GM18868 (cell line): ENCODE measurements at regions not wholly inside any gene's neighbourhood (a gene's known extent, or its start where the extent isn't known, plus 50 kb on each side); places are given as distances from the start of the nearest gene placed in this dataset.
"Not testable (repeated sequence)": the region's sequence is repeated elsewhere in the genome, so short reads cannot be mapped to it uniquely, and the experiment has no call there.

ENCODE experiments used
- ATAC-seq: cut with Tn5 transposase; IDR thresholded peaks from one replicate; pipeline ENCODE4 v1.9.1; 2021; ENCODE audit warnings: mild to moderate bottlenecking, moderate library complexity; ENCODE audit not compliant: unreplicated experiment

DNA sequence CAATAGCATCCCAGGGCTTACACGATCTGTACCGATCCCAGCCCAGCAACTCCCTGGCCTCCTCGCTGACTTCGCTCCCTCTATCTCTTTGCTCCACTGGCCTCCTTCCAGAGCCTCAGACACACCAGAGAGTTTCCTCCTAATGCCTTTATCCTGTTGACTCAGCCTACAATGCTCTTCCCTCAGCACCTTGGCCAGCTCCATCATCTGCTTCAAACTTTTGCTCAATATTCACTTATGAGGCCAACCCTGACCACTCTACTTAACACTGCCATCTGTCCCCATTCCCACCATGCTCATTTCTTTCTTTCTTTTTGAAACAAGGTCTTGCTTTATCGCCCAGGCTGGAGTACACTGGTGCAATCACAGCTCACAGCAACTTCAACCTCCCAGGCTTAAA lies 180.9 kb downstream of the CEP170 start:
- not testable (repeated sequence) for ATAC-seq

DNA sequence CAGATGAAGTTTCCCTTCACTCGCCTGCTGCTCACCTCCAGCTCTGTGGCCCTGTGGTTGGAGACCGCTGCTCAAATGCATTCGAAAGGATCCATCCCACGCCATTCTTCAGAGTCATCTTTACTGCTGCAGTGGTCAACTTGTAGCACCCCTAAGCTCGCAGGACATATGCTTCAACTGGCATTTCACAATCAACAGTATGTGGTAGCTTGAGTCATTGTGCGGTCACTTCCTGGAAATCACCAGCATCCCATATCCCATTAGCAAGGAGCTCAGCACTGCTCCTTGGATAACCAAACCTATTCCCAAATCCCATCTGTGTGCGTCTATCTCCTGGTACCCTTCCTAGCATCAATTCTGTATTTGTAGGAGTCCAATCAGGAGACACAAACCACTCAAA lies 188.0 kb downstream of the CEP170 start:
- ATAC-seq = not testable (repeated sequence)

DNA sequence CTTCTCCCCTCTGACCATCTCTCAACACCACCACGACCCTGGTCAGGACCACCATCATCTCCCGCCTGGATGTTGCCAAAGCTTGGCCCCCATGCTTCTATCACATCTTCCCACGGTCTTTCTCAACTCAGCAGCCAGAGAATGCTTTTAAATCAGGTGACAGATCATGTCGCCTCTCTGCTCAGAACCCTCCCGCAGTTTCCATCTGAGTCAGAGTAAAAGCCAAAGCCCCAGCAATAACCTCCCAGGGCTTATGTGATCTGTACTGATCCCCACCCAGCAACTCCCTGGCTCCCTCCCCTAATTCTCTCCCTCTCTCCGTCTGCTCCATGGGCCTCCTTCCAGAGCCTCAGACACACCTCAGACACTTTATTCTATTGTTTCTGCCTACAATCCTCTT lies 193.1 kb downstream of the CEP170 start:
- ATAC-seq = not testable (repeated sequence)

- ATAC-seq = not testable (repeated sequence)
Measured at GRCh38 chr1:243055510-243055909, 199.6 kb downstream of the CEP170 start.

DNA sequence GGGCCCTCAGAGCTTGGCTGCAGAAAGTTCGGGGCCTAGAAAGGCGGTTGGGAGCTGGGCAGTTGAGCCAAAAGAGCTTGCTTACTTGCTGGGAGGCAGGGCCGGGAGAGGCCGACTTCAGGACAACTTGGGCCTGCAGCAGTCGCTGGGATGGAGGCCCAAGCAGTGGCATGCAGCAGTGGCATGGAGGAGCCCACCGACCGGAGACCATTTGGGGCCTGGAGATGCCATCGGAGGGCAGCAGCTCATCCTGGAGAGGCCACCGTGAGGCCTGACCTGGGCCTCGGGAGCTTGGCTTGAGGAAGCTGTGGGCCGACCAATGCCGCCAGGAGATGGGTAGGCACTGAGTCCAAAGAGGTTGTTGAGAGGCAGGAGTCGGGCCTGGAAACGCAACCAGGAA lies 200.0 kb downstream of the CEP170 start:
- ATAC-seq = not testable (repeated sequence)

DNA sequence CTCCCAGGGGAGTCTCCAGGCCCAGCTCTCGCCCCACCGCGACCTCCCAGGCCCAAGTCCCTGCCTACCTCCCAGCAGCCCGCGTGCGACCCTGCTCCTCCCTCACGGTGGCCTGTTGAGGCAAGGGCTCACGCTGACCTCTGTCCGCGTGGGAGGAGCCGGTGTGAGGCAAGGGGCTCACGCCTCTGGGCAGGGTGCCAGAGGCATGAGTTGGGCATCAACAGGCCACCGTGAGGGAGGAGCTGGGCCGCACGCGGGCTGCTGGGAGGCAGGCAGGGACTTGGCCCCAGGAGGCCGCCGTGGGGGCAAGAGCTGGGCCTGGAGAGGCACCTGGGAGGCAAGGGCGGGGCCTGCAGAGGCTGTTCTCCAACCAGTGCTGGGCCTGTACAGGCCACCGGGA lies 200.4 kb downstream of the CEP170 start:
- ATAC-seq = not testable (repeated sequence)

GRCh38 chr1:243053048-243053447 lies 202.0 kb downstream of the CEP170 start:
- ATAC-seq = not testable (repeated sequence)

- ATAC-seq = not testable (repeated sequence)
Measured at GRCh38 chr1:243050613-243051012, 204.5 kb downstream of the CEP170 start.

DNA sequence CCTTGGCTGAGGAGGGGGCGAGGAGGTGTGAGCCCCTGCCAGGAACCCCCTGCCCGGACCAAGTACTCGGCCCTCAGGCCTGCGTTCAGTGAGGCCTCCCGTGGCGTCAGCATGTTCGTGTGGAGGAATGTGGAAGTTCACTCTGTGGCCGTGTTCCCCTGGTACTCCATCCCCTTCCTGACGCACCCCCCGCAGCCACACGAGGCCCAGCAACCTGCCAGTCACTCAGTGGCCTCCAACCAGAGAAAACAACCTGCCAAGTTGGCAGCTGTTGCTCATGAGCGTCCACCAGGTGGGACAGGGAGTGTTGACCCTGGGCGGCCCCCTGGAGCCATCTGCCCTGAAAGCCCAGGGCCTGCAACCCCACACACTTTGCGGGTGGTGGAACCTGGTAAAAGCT lies 205.4 kb downstream of the CEP170 start:
- not testable (repeated sequence) for ATAC-seq

- not testable (repeated sequence) for ATAC-seq
Measured at GRCh38 chr1:243021365-243021764, 233.7 kb downstream of the CEP170 start.

GRCh38 chr1:243019030-243019635 lies 235.9 kb downstream of the CEP170 start:
- ATAC-seq = not testable (repeated sequence)

DNA sequence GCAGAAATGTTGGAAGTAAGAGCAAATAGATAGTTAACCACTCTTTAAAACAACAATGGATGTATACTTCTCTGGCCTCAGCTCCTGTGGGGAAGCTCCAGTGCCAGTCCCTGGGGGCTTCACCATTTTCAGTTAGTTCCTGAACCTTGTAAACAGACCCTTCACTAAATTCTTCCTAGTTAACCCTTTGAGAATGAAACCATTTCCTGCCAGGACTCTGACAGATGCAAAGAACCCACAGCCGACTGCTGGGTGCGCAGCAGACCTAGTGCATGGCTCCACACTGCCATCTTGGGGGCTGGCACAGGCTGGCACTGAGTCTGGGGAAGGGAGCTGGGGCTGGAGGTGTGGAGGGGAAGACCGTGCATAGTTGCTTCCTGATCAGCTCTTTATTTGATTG lies 244.4 kb downstream of the CEP170 start:
- ATAC-seq = not testable (repeated sequence)

DNA sequence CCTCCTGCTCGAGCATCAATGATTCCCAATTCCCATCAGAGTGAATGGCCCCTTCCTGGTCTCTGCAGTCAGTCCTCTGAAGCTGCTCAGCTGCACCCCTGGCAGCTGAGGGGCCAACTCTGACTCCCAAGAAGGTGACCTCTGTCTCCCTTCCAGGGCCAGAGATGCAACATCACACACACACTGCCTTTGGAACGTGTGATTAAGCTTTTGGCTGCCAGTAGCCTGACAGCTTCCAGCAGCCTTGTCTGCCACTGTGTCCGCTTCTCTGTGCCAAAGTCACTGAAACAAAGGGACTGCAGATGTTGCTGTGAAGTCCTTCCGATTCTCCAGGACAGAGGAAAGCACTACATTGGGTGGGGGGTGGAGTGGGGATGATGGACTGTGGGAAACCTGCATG lies 254.1 kb downstream of the CEP170 start:
- not testable (repeated sequence) for ATAC-seq

DNA sequence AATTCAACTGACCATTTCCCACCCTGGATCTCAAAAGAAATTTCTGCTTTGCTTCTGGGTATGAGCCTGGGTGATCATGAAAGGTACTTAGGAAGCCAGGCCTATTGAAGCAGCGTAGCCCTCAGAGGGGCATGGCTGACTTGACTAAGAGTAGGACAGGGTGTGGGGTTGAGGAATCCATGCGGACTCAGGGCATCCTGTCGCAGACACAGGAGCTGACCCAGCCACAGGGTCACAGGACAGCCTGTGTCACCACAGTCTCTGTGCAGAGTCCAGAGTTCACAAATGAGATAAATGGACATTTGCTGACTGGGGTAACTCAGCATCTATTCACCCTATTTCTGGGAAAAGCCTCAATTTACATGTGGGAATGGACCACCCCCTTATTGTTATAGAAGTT lies 262.3 kb downstream of the CEP170 start:
- ATAC-seq = not testable (repeated sequence)

GRCh38 chr1:242985096-242985495 lies 270.0 kb downstream of the CEP170 start:
- ATAC-seq = not testable (repeated sequence)

DNA sequence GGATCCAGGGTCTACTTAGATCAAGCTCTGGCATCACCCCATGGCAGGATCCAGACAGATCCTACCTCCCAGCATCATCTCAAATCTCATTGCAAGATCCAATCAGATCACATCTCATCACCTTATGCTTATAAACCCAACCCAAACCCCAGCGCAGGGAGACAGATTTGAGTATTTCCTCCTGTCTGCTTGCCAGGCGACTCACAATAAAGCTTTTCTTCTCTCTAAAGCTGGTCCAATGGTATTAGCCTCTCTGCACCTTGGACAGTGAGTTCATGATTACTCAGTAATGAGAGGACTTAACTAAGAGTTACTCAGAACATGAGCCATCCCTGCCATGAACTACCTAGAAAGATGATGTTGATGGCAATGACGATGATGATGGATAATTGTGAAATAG lies 281.7 kb downstream of the CEP170 start:
- not testable (repeated sequence) for ATAC-seq

DNA sequence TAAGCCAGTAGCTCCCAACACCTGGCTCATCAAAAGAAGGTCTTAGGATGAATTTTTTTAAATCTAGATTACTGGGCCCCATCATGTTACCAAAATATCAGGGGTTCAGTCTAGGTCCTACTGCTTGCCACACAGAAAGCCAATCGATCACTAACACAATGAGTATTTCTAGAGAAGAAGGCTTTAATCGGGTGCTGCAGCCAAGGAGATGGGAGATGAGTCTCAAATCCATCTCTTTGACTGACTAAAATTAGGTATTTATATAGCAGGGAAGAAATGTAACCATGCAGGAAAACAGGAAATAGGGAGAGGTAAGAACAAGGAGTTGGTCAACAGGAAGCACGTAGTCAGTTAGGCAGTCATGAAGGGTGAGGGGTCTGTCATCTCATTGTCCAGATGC lies 288.2 kb downstream of the CEP170 start:
- ATAC-seq = no peak

- not testable (repeated sequence) for ATAC-seq
Measured at GRCh38 chr1:242959397-242959796, 295.7 kb downstream of the CEP170 start.

DNA sequence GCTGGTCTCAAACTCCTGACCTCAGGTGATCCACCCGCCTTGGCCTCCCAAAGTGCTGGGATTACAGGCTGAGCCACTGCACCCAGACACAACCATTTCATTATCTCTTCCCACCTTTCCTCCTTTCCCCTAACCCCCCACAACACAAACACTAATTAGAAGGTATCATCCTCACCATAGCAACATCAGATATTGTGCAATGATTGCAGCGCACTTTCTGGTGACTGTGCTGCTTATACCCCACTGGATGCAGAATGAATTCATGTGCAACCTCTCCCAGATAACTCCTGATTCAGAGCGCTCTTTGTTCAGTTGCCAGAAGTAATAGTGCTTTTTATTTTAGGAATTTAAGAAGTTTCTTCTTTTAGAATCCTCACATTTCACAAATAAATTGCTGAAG lies 300.1 kb downstream of the CEP170 start:
- not testable (repeated sequence) for ATAC-seq

DNA sequence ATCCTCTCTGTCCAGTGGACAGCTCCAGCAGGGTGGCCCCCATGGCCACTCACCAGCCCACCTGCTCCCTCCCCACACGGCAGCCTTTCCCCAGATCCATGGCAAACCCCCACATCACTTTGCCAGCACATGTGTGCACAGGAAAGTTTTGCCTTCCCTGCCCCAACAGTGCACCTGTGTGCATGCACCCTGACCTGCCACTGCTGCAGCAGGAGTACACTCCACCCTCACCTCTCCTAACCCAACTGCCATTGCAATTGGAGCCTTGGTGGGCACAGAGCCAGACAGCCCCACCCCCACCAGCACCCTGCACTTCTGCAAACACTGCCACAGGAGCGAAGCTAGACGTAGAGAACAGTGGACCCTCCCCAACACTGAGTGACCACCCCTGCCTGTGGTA lies 308.9 kb downstream of the CEP170 start:
- no peak for ATAC-seq

DNA sequence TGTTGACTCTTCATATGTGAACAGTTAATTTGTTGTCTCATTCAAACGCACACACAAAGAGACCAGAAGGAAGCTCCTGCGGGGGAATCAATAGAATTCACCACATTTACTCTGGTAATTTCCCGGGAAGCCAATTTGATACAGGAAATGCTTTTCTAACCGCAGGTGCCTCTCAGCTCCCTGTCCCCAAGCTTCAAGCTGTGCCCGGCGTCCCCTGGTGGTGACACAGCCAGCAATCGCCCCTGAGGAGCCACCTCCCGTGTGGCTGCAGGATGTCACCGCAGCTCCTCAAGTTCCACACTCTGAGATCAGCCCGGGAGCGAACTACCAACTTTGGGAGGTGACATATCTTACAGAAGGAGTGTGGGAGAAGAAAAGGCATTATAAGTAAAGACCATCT lies 318.4 kb downstream of the CEP170 start:
- ATAC-seq = not testable (repeated sequence)

DNA sequence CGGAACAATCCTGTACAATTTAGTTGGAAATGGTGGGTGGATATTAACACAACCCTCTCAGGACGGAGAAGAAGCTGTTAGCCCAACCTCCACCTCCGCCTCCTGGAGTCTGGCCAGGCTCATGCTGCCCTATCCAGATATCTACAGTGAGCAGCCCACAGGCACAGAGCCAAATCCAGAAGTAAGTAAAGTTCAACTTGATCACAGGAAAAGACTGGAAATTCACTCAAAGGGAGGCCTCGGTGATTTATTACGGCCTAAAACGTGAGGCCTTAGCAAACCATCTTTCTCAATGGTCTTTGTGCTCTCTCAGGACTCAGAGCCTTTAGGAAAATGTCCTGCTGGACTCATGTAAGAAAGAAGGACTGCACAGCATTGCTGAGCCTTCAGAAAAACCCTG lies 330.4 kb downstream of the CEP170 start:
- ATAC-seq = not testable (repeated sequence)

- ATAC-seq = not testable (repeated sequence)
Measured at GRCh38 chr1:242923603-242924002, 331.5 kb downstream of the CEP170 start.
